NT2/D1 (cell line): ENCODE measurements at regions not wholly inside any gene's neighbourhood (a gene's known extent, or its start where the extent isn't known, plus 50 kb on each side); places are given as distances from the start of the nearest gene placed in this dataset.

Experiments used
- YY1 ChIP-seq: IDR thresholded peaks from 2 replicates; pipeline ENCODE4 v1.6.1; 2011; ENCODE audit not compliant: insufficient read length, insufficient read depth
- ZNF274 ChIP-seq: IDR thresholded peaks from 2 replicates; pipeline ENCODE4 v1.6.1; 2011; ENCODE audit warnings: mild to moderate bottlenecking, low read depth, low read length

GRCh38 chr3:197375001-197375441 lies 76.6 kb upstream of the DLG1 start:
- TF ChIP-seq ZNF274 (no peak), YY1 (no peak)
